ENCODE measurements at regions not wholly inside any gene's neighbourhood (a gene's known extent, or its start where the extent isn't known, plus 50 kb on each side); places are given as distances from the start of the nearest gene placed in this dataset.

DNA sequence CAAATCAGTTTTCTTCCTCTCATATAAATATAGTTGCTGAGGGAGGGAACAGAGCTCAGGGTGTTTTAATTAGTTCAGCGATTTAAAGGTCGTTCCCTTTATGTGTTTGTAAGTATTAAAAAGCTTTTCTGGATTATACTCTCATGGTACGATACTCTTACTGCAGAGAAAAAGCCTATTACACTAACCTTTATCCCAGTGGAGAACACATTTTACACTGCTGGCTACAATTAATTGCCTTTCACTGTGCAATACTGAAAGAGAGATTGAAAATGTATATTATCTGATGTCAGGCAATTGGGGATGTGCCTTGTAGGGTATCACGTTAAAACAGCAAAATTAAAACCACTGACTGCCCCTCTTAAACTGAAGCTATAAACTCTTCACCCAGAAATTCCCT, 526.9 kb upstream of the SGCG start:
- TF ChIP-seq, protein P1, sequence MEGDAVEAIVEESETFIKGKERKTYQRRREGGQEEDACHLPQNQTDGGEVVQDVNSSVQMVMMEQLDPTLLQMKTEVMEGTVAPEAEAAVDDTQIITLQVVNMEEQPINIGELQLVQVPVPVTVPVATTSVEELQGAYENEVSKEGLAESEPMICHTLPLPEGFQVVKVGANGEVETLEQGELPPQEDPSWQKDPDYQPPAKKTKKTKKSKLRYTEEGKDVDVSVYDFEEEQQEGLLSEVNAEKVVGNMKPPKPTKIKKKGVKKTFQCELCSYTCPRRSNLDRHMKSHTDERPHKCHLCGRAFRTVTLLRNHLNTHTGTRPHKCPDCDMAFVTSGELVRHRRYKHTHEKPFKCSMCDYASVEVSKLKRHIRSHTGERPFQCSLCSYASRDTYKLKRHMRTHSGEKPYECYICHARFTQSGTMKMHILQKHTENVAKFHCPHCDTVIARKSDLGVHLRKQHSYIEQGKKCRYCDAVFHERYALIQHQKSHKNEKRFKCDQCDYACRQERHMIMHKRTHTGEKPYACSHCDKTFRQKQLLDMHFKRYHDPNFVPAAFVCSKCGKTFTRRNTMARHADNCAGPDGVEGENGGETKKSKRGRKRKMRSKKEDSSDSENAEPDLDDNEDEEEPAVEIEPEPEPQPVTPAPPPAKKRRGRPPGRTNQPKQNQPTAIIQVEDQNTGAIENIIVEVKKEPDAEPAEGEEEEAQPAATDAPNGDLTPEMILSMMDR (IDR thresholded peaks at IDR 0.05): no peak
- TF ChIP-seq POLR2A (IDR thresholded peaks at IDR 0.05): no peak
